ENCODE measurements at regions not wholly inside any gene's neighbourhood (a gene's known extent, or its start where the extent isn't known, plus 50 kb on each side); places are given as distances from the start of the nearest gene placed in this dataset.

GRCh38 chr3:159800434-159801155 lies 188.0 kb upstream of the IL12A start:
- Mint-ChIP-seq H3K36me3 (peaks cover 4% of the 10 kb centered on the region), H3K4me1 (ENCODE audit: unreplicated experiment) (peaks cover 13% of the 10 kb centered on the region), H3K4me3 (no peak overlapping the region), H3K27ac (no peak overlapping the region), H3K9me3 (no peaks in the 10 kb centered on the region), H3K27me3 (peaks cover 4% of the 10 kb centered on the region)
- no peak for TF ChIP-seq CTCF (conservative IDR thresholded peaks at IDR 0.05)
- no peak for DNase-seq (ENCODE audit: extremely low spot score, unreplicated experiment)

- Mint-ChIP-seq H3K4me1 (ENCODE audit: unreplicated experiment) (peaks cover 9% of the 10 kb centered on the region), H3K27ac (no peak overlapping the region), H3K27me3 (no peaks in the 10 kb centered on the region), H3K9me3 (no peaks in the 10 kb centered on the region), H3K36me3 (no peaks in the 10 kb centered on the region), H3K4me3 (no peak overlapping the region)
- no peak for TF ChIP-seq CTCF (conservative IDR thresholded peaks at IDR 0.05)
- no peak for DNase-seq (ENCODE audit: extremely low spot score, unreplicated experiment)
Observed at GRCh38 chr3:159802864-159803263, 185.8 kb upstream of the IL12A start.

- Mint-ChIP-seq H3K27me3 (no peaks in the 10 kb centered on the region), H3K4me3 (no peak overlapping the region), H3K27ac (no peak overlapping the region), H3K36me3 (no peaks in the 10 kb centered on the region), H3K4me1 (ENCODE audit: unreplicated experiment) (peaks cover 9% of the 10 kb centered on the region), H3K9me3 (no peaks in the 10 kb centered on the region)
- DNase-seq (ENCODE audit: extremely low spot score, unreplicated experiment), result no peak
- TF ChIP-seq CTCF (conservative IDR thresholded peaks at IDR 0.05), result no peak
Observed at GRCh38 chr3:159803459-159803858, 185.2 kb upstream of the IL12A start.

GRCh38 chr3:159804726-159805410 lies 183.8 kb upstream of the IL12A start:
- H3K27me3 Mint-ChIP-seq, result no peaks in the 10 kb centered on the region
- DNase-seq (ENCODE audit: extremely low spot score, unreplicated experiment), result no peak
- no peaks in the 10 kb centered on the region for H3K36me3 Mint-ChIP-seq
- TF ChIP-seq CTCF (conservative IDR thresholded peaks at IDR 0.05), result peak; percentile 88
- H3K27ac Mint-ChIP-seq, result no peak overlapping the region
- no peaks in the 10 kb centered on the region for H3K4me1 Mint-ChIP-seq (ENCODE audit: unreplicated experiment)
- H3K9me3 Mint-ChIP-seq, result no peaks in the 10 kb centered on the region
- no peak overlapping the region for H3K4me3 Mint-ChIP-seq

- Mint-ChIP-seq H3K4me1 (ENCODE audit: unreplicated experiment) (no peaks in the 10 kb centered on the region), H3K27me3 (no peaks in the 10 kb centered on the region), H3K27ac (no peak overlapping the region), H3K4me3 (no peak overlapping the region), H3K36me3 (no peaks in the 10 kb centered on the region), H3K9me3 (no peaks in the 10 kb centered on the region)
- DNase-seq (ENCODE audit: extremely low spot score, unreplicated experiment), result no peak
- TF ChIP-seq CTCF (conservative IDR thresholded peaks at IDR 0.05), result peak; percentile 1
Observed at GRCh38 chr3:159805411-159805772, 183.2 kb upstream of the IL12A start.
